DND-41 (cell line): ENCODE measurements at regions not wholly inside any gene's neighbourhood (a gene's known extent, or its start where the extent isn't known, plus 50 kb on each side); places are given as distances from the start of the nearest gene placed in this dataset.

Experiments
- CTCF ChIP-seq: IDR thresholded peaks from 2 replicates; pipeline ENCODE4 v1.5.1; 2012; ENCODE audit warnings: borderline replicate concordance, low read length, moderate library complexity, mild to moderate bottlenecking; ENCODE audit not compliant: poor library complexity, severe bottlenecking; ENCODE audit errors: extremely low read depth
- EZH2 ChIP-seq: IDR thresholded peaks from 3 replicates; pipeline ENCODE4 v1.6.1; 2012; ENCODE audit warnings: borderline replicate concordance, low read depth, mild to moderate bottlenecking, moderate library complexity, low read length, inconsistent platforms; ENCODE audit not compliant: severe bottlenecking

- TF ChIP-seq EZH2, result no peak
- no peak for TF ChIP-seq CTCF
Measured at GRCh38 chr15:66838202-66838601, 136.2 kb downstream of the SMAD6 start.
